ENCODE measurements at regions not wholly inside any gene's neighbourhood (a gene's known extent, or its start where the extent isn't known, plus 50 kb on each side); places are given as distances from the start of the nearest gene placed in this dataset.

DNA sequence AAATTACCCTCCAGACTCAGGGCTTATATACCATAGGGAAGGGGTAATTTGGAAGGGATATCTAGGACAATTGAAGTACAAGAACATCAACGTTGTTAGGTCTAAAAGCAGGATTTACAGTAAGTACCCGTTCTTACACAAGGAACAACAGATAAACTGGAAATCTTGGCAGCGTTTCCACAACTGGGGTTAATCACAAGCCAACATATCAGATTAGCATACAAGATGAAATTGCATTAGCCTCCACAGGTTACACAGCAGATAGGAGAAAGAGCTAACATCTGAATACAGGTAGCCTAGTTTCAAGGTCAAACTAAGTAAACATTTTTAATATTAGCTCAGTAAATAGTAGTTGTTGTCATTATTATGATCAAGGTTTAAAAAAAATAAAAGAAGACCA lies 1214.0 kb upstream of the PCDH20 start:
- TF ChIP-seq, protein P1, sequence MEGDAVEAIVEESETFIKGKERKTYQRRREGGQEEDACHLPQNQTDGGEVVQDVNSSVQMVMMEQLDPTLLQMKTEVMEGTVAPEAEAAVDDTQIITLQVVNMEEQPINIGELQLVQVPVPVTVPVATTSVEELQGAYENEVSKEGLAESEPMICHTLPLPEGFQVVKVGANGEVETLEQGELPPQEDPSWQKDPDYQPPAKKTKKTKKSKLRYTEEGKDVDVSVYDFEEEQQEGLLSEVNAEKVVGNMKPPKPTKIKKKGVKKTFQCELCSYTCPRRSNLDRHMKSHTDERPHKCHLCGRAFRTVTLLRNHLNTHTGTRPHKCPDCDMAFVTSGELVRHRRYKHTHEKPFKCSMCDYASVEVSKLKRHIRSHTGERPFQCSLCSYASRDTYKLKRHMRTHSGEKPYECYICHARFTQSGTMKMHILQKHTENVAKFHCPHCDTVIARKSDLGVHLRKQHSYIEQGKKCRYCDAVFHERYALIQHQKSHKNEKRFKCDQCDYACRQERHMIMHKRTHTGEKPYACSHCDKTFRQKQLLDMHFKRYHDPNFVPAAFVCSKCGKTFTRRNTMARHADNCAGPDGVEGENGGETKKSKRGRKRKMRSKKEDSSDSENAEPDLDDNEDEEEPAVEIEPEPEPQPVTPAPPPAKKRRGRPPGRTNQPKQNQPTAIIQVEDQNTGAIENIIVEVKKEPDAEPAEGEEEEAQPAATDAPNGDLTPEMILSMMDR (IDR thresholded peaks at IDR 0.05), result no peak
- Histone ChIP-seq H3K4me1 (no peaks in the 10 kb centered on the region), H3K9me3 (no peaks in the 10 kb centered on the region)

DNA sequence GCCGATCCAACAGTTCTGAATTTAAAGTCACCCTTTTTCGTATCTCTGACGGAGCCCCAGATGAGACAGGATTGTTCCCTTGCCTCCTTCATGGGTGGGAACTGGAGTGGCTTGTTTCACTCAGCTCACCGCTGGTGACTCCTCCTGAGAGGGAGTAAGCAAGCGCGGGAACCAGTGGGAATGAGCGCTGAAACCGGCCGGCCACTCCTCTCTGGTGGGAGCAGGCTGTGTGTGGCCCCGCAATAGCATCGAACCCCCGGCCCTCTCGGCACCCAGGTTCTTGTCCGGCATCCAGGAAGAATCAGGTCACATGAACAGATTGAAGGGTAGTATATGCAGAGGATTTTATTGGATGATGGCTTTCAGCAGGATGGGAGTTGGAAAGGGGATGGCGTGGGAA lies 1211.6 kb upstream of the PCDH20 start:
- no peaks in the 10 kb centered on the region for H3K9me3 ChIP-seq
- no peak for DNase-seq (ENCODE audit: low spot score)
- TF ChIP-seq, protein P1 (IDR thresholded peaks at IDR 0.05), result no peak
- H3K27me3 ChIP-seq, result no peaks in the 10 kb centered on the region
- no peaks in the 10 kb centered on the region for H3K36me3 ChIP-seq
- H3K27ac ChIP-seq, result no peak overlapping the region
- no peaks in the 10 kb centered on the region for H3K4me1 ChIP-seq
- H3K4me3 ChIP-seq, result no peak overlapping the region

More for the DNA sequence above, 1214.0 kb upstream of the PCDH20 start:
- Histone ChIP-seq H3K36me3 (no peaks in the 10 kb centered on the region), H3K4me3 (no peak overlapping the region), H3K27ac (no peak overlapping the region), H3K27me3 (no peaks in the 10 kb centered on the region)
- no peak for DNase-seq (ENCODE audit: low spot score)

DNA sequence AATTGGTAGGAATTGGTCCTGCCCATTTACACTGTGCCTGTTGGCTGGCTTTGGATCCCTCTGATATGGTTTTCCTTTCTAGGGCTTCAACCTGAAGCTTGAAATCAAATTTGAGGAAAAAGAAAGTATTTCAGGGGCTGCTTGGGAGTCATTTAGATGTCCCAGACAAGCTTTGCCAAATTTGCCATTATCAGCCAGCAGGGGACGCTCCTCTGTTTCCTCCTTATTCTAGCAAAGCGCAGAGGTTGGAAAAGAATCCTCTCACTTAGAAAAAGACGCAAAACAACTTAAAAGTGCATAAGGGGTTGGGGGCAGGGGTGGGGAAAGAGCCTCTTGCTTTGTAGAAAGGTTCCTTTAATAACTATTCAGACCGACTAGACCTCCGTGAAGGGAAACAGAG lies 1211.1 kb upstream of the PCDH20 start:
- TF ChIP-seq, protein P1 (IDR thresholded peaks at IDR 0.05), result no peak
- Histone ChIP-seq H3K27ac (no peak overlapping the region), H3K4me1 (no peaks in the 10 kb centered on the region), H3K4me3 (no peak overlapping the region), H3K27me3 (no peaks in the 10 kb centered on the region), H3K36me3 (no peaks in the 10 kb centered on the region), H3K9me3 (peaks cover 0 to 4% of the 10 kb centered on the region in 2 donors)
- no peak for DNase-seq (ENCODE audit: low spot score)

DNA sequence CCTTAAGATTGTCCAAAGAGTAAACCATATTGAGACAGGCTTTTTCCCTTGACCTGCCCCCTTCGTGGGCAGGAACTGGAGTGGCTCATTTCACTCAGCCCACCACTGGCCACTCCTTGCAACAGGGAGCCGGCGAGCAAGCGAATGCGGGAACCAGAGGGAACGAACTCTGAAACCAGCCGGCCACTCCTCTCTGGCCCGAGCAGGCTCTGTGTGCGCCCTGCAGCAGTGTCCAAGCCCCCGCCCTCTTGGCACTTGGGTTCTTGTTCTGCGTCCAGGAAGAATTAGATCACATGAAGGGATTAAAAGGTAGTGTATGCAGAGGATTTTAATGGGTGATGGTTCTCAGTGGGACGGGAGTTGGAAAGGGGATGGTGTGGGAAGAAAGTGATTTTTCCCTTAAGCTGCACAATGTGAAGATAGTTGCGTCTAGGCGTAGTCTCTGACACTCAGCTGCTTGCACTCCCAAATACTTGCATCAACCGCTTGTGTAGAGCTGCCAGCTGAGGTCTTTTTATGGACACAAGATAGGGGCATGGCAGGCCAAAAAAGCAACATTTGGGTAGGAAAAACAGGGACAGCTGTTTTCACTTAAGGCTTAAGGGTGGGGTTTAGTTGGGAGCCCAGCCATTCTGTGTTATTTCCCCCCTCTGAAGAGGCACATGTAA lies 1209.7 kb upstream of the PCDH20 start:
- Histone ChIP-seq H3K9me3 (peaks cover 0 to 11% of the 10 kb centered on the region in 2 donors), H3K4me3 (no peak overlapping the region), H3K27me3 (no peaks in the 10 kb centered on the region), H3K27ac (no peak overlapping the region), H3K36me3 (no peaks in the 10 kb centered on the region), H3K4me1 (no peaks in the 10 kb centered on the region)
- TF ChIP-seq, protein P1 (IDR thresholded peaks at IDR 0.05), result no peak
- DNase-seq (ENCODE audit: low spot score), result no peak

DNA sequence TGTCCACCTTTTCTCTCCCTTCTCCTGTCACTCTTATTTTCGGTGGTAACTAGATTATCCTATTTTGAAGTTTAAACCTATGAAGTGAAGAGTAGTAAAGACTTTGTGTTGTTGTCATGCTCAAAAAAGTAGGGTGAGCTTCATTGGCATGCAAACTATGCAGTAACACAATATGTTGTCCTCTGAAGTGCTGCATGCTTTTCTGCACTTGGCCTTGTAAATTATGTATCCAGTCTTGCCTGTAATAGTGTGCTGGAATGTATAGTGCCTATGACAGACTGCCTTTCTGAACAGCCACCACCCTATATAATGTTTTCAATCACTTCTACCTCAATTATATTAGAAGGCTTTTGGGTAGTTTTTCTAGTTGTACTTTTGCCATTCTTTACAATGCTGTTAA lies 1198.2 kb upstream of the PCDH20 start:
- no peaks in the 10 kb centered on the region for H3K27me3 ChIP-seq

More for the DNA sequence above, 1198.2 kb upstream of the PCDH20 start:
- H3K4me1 ChIP-seq, result no peaks in the 10 kb centered on the region
- no peaks in the 10 kb centered on the region for H3K36me3 ChIP-seq
- DNase-seq (ENCODE audit: low spot score), result no peak
- H3K9me3 ChIP-seq, result no peaks in the 10 kb centered on the region
- no peak overlapping the region for H3K27ac ChIP-seq
- no peak overlapping the region for H3K4me3 ChIP-seq
- TF ChIP-seq, protein P1 (IDR thresholded peaks at IDR 0.05), result no peak
